Neural progenitor cell (in vitro differentiated cells): ENCODE measurements at regions not wholly inside any gene's neighbourhood (a gene's known extent, or its start where the extent isn't known, plus 50 kb on each side); places are given as distances from the start of the nearest gene placed in this dataset.

Experiments
- CTCF ChIP-seq: fragments of 200-600 bp; sonication (generic); IDR thresholded peaks from 2 replicates; pipeline ENCODE4 v1.5.1; 2017; ENCODE audit warnings: antibody characterized with exemption, mild to moderate bottlenecking
- EZH2 ChIP-seq: fragments of 200-600 bp; sonication (generic); IDR thresholded peaks from 2 replicates; pipeline ENCODE4 v1.6.1; 2017; ENCODE audit warnings: antibody characterized with exemption, mild to moderate bottlenecking, moderate library complexity
- EZH2phosphoT487 ChIP-seq: fragments of 200-600 bp; sonication (generic); IDR thresholded peaks from 2 replicates; pipeline ENCODE4 v1.6.1; 2017; ENCODE audit warnings: antibody characterized with exemption

GRCh38 chr1:111052246-111052645 is 87.6 kb downstream of the DRAM2 start:
- TF ChIP-seq CTCF (no peak), EZH2phosphoT487 (no peak), EZH2 (no peak)
